HFF-Myc (cell line): ENCODE measurements at regions not wholly inside any gene's neighbourhood (a gene's known extent, or its start where the extent isn't known, plus 50 kb on each side); places are given as distances from the start of the nearest gene placed in this dataset.

Experiments
- DNase-seq: peaks from one replicate; pipeline ENCODE4 v3.0.0-alpha.2; 2011; ENCODE audit warnings: low read depth; ENCODE audit errors: extremely low read depth
- H3K4me3 ChIP-seq: replicated peaks from 2 replicates; pipeline ENCODE4 v1.5.1; 2011; ENCODE audit warnings: low read depth, mild to moderate bottlenecking, control low read depth, low read length
- TF ChIP-seq, protein P1 (sequence below): IDR thresholded peaks from 2 replicates; pipeline ENCODE4 v1.5.1; 2012; ENCODE audit warnings: mild to moderate bottlenecking, low read depth, low read length, control low read depth; ENCODE audit errors: missing control alignments

DNA sequence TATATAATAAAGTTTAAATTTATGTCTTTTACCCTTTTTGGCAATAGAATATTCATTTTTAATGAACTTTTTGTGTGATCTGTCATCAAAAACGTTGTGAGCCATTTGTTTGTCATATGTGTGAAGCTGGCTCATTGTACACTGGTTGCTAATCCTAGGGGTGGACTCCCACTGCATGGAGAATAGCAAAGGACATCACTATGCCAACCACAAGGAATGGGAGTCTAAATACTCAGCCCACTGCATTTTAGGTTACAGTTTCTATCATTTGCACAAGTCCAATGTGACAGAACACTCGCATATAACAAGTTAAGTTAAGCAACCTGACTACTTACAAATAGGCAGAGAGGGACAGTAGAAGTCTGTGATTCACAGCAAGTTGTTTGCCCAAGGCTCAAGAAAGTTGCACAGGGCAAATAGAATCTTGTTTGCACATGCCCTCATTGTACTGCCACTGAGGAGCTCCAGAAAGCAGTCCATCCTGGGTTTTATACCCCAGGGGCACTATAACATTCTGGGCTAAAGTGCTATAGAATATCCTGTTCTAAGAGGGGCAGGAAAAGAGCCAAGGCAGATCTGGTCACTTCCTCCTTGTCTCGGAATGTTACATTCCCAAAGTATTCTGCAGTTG, 545.9 kb upstream of the GCFC2 start:
- TF ChIP-seq, protein P1, sequence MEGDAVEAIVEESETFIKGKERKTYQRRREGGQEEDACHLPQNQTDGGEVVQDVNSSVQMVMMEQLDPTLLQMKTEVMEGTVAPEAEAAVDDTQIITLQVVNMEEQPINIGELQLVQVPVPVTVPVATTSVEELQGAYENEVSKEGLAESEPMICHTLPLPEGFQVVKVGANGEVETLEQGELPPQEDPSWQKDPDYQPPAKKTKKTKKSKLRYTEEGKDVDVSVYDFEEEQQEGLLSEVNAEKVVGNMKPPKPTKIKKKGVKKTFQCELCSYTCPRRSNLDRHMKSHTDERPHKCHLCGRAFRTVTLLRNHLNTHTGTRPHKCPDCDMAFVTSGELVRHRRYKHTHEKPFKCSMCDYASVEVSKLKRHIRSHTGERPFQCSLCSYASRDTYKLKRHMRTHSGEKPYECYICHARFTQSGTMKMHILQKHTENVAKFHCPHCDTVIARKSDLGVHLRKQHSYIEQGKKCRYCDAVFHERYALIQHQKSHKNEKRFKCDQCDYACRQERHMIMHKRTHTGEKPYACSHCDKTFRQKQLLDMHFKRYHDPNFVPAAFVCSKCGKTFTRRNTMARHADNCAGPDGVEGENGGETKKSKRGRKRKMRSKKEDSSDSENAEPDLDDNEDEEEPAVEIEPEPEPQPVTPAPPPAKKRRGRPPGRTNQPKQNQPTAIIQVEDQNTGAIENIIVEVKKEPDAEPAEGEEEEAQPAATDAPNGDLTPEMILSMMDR = no peak
- DNase-seq = no peak

DNA sequence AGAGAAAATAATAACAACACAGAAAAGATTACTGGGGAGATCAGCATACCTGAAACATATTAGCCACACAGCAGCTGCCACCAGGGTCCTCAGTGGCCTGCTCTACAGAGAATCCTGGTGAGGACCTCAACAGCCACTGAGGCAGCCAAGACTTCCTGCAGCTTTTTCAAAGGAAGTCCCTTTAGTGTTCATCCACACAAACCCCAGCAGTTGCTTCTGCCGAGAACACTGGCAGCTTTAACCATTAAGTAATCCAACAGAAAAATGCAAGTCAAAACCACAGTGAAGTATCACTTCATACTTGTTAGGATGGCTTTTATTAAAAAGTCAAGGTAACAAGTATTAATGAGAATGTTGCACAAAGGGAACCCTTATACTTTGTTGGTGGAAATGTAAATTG, 542.0 kb upstream of the GCFC2 start:
- TF ChIP-seq, protein P1 = no peak
- no peak for DNase-seq
- no peak overlapping the region for H3K4me3 ChIP-seq

More for the DNA sequence above, 545.9 kb upstream of the GCFC2 start:
- H3K4me3 ChIP-seq = no peak overlapping the region

DNA sequence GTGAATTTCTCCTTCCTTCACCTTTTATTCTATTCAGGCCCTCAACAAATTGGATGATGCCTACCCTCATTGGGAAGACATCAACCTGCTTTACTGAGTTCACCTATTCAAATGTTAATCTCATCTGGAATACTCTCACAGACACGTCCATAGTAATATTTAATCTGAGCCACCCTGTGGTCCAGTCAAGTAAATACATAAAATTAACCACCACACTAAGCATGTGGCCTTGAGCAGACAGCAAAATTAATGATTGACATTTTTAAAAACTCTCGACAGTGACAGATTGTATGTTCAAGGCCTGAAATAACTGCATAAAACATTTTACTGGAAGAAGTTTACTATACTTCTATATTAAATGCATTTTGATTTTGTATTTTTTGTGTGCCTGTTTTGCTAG, 540.6 kb upstream of the GCFC2 start:
- no peak overlapping the region for H3K4me3 ChIP-seq
- TF ChIP-seq, protein P1 = no peak
- no peak for DNase-seq

DNA sequence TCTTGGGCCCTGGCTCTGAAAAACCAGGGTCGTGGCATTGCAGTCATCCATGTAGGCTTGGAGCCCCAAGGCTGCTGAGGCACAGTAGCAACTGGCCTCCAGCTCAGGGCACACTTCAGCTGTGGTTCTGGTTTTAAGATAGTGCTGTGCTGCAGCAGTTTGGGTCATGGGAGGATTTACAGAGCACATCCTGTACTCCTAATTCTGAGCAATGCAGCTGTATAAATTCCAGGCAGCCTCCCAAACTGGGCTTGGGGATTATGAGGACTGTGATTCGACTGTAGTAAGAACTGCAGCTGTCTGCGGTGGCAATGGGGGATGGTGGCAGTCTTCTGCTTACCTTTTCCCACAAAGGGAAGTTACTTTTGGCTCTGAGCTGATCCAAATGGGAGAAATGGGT, 536.3 kb upstream of the GCFC2 start:
- DNase-seq = no peak
- TF ChIP-seq, protein P1 = no peak
- H3K4me3 ChIP-seq = no peak overlapping the region

DNA sequence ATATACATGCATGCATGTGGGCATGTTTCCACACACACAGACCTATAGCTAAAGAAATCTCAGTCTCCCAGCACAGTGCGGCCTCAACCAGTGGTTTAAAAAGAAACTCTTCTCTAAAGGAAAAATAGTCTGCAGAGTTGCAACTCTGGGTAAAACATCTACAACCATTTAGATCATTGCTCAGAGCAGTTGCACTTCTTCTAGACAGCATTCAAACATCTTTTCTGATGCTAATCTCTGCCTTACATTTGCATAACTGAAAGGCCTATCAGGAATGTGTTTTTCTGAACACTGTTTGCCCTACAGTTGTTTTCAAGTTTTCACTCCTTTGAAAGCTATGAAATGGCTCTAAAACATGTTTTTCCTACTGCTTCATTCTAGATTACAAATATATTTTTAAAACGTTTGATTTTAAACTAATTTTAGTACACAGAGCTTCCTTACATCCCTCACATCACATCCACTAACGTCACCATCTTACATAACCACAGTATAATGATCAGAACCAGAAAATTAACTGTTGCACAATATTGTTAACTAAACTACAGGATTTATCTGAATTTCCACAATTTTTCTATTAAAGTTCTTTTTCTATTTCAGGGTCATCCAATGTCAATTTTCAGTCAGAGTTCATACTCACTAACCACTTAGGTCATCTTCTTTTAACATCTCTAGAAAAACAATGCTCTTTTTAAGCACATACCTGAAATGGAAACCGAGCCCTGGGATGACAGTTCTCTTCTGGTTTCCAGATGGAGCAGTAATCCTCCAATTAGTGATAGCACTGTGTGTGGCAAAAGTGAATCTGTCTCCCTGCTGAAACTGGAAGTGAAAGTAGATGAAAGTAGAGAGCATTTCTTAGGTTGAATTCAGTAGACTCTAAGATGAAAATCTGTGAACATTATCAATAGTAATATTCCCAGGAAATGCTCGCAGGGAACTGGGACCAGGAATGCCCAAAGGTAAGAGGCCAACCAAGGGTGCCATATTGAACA, 501.6 kb upstream of the GCFC2 start:
- DNase-seq = no peak
- TF ChIP-seq, protein P1 = no peak
- no peak overlapping the region for H3K4me3 ChIP-seq

DNA sequence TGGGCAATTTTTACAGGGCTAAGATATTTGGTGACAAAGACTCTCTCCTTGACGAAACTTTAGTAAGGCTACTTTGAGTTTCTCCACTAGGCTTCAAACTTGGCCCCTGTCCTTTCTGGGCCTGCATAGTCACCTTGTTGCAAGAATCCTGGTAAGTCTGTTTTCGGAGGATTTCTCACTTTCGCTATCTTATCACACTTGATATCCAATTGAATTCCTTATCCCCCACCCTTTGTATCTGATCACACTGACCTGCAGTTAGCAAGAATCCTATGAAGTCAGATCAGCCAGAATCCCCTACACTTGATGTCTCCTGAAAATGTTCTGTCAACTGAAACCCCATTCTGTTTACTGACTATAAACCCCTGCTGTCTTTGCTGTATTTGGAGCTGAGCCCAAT, 499.8 kb upstream of the GCFC2 start:
- TF ChIP-seq, protein P1 = no peak
- H3K4me3 ChIP-seq = no peak overlapping the region
- DNase-seq = no peak
